GM19455 (cell line): ENCODE measurements at regions not wholly inside any gene's neighbourhood (a gene's known extent, or its start where the extent isn't known, plus 50 kb on each side); places are given as distances from the start of the nearest gene placed in this dataset.

Experiments used
- ATAC-seq: cut with Tn5 transposase; IDR thresholded peaks from one replicate; pipeline ENCODE4 v1.9.1; 2021; ENCODE audit not compliant: unreplicated experiment

DNA sequence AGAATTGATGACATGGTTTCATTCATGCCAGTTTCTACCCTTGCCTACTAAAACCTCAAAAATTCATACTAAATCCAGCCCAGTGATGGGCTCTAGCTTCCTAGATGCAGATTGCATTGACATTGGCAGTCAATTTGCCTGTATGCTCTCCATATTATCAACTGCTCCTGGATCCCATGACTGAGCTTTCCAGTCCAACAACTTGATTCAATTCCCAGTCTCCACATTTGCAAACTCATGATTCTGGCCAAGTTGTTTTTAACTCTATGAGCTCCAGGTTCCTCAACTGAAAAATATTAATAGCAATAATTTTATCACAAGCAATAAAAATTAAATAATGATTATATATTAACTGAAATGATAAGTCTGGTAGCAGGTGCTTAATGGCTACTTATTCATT lies 51.0 kb upstream of the DSC1 start:
- ATAC-seq, result no peak

DNA sequence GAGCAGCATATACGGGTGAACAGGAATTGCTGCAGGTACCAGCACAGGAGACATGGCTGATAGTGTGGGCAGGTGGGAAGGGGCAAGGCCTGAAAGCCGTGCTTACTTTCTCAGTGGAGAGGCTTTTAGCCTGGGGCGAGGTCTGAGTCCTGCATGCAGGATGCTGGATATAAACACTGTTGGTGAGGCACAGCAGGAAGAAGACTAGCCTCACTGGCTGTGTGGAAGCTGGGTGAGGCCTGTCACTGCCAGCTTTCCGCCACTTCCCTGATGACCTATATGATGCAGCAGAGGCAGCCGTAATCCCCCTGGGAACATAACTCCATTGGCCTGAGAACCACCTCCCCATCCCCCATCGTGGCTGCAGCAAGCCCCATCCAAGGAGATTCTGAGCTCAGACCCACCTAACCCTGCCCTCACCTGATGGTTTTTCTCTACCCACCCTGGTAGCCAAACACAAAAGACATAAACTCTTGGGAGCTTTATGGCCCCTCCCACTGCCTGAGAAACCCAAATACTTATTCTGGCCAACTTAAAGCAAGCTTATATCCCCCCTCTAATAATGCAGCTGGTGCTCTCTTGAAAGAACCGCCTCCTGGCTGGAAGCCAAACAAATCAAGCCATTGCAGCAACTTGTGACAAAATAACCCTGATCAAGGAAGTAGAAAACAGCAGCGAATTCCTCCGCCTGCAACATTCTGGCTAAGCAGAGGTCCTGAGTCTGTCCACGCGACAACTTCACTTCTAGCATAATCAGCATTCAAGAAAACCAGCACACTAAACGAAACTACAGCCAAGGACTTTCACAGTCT lies 54.6 kb upstream of the DSC1 start:
- no peak for ATAC-seq

DNA sequence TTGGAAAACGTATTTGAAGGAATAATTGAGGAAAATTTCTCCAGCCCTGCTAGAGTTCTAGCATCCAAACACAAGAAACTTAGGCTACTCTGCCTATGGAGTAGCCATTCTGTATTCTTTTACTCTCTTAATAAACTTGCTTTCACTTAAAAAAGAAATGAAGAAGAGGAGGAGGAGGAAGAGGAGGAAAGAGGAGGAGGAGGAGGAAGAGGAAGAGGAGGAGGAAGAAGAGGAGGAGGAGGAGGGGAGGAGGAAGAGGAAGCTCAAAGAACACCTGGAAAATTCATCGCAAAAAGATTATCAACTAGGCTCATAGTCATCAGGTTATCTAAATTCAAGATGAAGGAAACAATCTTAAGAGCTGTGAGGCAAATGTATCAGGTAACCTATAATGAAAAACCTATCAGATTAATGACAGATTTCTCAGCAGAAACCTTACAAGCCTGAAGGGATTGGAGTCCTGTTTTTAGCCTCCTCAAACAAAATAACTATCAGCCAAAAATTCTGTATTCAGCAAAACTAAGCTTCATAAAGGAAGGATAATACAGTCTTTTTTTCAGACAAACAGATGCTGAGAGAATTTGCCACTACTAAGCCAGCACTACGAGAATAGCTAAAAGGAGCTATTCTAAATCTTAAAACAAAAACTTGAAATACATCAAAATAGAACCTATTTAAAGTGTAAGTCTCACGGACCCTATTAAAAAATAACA lies 56.2 kb upstream of the DSC1 start:
- ATAC-seq, result no peak

DNA sequence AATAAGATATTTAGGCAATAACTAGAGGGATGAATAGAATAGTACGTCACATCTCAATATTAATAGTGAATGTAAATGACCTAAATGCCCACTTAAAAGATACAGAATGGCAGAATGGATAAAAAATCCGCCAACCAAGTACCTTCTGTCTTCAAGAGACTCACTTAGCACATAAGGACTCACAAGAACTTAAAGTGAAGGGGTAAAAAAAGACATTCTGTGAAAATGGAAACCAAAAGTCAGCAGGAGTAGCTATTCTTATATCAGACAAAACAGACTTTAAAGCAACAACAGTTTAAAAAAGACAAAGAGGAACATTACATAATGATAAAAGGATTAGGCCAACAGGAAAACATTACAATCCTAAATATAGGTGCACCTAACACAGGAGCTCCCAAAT lies 56.7 kb upstream of the DSC1 start:
- ATAC-seq, result no peak

DNA sequence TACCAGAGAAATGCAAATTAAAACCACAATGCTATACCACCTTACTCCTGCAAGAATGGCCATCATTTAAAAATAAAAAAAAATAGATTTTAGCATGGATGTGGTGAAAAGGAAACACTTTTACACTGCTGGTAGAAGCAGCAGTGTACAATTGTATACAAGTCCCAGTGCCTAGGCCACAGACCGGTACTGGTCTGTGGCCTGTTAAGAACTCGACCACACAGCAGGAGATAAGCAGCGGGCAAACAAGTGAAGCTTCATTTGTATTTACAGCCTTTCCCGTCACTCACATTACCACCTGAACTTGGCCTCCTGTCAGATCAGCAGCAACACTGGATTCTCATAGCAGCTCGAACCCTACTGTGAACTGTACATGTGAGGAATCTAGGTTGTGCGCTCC lies 60.7 kb upstream of the DSC1 start:
- no peak for ATAC-seq

DNA sequence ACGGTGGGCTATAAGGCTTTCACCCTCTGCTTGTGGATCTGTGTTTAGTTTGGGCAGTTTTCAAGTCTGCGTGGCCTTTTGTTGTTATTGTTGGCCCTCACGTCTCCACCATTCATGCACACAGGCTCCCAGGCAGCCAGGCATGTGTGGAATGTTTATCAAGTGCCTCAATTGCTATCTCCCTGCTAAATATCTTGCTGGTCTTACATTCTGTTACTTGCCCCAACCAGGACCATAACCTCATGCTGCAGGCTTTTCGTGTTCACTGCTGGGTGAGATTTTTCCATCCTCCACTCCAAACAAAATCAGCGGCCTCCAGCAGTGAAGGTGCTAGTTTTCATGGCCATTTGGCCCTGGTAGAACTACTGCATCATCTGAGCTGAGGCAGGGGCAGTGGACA lies 63.0 kb upstream of the DSC1 start:
- no peak for ATAC-seq

DNA sequence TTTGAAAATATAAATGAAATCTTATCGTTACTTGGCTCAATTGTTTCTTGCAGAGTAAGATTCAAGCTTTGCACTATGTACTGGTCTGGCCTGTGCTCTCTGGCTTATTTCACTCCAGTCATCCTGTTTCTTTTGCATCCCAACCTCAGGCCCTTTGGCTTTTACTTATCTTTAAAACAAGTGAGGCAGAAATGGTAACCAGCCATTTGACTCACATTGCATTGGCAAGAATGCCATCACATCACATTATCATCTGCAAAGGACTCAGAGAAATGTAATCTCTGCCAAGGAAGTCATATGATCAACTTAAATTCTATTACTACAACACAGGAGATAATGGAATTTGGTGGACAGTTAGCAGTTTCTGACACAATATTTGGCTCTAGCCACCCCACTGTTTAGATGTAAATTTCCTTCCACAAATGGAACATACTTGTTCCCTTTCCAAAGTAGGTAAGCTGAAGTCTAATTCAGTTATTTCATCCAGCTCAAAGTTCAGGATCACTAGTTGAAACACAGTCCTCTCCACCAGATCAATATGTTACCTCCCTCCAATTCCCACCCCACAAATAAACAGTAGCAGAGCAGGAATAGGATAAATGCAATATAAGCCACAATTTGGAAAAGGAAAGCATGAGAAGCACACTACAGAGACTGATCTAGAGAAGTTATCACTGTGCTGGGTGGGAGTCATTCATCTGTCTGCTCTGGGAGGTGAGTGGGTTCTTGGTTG lies 65.0 kb upstream of the DSC1 start:
- no peak for ATAC-seq

DNA sequence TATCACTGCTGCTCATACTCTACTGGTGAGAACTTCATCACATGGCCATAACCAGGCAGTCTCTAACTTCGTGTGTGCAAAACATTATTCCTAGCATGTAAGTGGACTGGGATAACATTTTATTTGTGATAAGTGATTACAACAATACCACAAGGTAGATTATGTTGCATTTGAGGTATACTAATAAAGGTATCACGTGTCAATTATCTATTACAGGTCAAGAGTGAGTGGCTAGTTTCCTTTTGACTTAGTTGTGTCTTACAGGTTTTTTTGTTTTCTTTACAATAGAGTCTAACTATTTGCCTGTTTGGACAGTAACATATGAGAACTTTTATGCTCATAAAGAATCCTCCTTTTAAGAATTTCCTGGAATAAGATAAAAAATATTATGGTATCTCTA lies 67.2 kb upstream of the DSC1 start:
- no peak for ATAC-seq

DNA sequence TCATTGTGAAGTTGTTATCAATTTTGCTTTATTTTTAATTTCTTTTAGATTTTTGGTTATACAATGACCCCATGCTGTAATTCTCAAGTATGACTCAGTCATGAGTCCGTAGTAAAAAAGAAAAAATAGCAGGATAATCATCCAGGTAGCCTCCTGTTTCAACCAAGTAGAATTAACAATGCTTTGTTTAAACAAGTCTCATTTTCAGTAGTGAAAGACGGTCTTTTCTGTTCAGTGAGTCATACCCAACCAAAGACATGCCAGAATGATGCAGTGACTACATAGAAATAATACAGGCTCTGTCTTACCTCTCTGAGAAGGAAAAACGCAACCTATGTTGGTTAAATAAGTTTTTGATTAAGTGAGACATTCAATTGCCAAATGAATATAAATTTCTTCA lies 67.8 kb upstream of the DSC1 start:
- ATAC-seq, result peak; percentile 58

DNA sequence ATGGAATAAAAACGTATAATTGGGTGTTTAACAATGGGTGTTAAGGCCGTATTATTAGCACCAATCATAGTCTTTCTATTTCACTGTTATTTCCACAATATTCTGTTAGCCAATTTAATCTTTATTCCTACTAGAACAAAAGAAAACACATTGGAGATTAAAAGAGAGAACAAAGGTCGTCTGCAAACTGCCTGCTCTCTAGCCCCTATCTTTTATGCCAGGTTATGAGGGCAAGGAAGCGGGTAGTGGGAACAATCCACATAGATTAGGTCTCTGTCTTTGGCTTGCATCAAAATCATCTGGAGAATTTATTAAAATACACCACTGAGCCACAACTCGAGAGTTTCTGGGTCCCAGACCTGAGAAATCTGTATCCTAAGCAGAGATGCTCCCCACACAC lies 69.4 kb upstream of the DSC1 start:
- no peak for ATAC-seq

DNA sequence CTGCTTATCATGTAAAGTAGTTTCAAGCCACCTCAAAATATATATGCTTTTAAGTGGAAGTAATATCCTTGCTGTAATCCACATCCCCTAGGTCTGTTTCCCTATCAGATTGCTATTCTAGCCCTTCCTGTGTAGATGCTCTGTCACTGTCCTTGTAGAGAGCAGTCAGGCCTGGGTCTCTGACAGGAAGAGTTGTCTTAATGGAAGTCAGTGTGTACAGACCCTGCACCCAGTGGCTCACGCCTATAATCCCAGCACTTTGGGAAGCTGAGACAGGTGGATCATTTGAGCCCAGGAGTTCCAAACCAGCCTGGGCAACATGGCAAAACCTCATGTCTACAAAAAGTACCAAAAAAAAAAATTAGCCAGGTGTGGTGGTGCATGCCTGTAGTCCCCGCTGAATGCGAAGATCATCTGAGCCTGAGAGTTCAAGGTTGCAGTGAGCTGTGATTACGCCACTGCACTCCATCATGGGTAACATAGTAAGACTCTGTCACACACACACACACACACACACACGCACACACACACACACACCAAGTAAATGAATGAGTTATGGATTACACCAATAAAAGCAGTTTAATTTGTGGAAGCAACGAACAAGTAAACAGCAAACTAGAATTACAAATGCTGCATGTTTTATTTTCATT lies 70.2 kb upstream of the DSC1 start:
- ATAC-seq, result no peak

DNA sequence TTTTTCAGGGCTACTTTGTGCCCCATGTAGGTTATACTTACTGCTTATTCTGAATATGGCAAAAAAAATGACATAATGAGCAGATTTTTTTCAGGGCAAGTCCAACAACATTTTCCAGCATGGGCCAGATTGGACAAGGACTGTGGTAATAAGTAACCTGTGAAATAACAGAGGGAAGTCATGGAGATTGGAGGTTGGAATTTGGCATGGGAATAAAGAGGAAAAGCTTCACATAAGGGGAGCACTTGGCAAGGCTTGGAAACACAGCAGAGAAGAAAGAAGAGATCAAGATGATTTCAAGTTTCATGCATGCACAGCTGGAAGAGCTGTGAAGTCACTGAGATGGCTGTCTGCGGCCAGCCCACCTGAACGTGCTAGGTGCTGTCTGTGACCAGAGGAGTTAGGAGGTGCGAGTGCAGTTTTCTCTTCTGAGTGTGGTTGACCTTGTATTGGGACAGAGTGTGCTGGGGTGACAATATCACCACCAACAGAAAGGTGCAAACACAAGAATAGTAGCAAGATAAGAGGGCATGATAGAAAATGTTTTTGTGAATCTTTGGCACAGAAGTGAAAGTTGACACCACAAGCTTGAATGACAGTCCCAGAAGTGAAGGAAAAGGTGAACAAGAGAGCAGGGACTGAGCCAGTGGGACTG lies 71.1 kb upstream of the DSC1 start:
- ATAC-seq, result no peak

DNA sequence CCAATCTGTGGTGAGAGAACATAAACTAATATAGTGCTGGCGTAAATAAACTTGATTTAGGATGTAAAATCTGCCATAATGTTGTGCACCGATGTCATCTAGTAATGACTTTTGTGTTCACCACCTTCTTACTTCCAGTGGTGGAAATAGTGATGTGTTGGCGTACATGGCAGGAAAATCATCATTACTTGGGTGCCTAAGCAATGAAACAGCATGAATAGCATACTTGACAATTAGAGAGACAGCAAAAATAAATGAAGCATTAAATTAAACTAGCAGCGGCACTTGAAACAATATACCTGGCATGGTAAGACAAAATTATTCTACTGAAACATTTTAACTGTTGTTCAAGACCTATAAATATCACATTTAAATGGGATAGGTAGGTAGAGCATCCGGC lies 73.2 kb upstream of the DSC1 start:
- no peak for ATAC-seq

DNA sequence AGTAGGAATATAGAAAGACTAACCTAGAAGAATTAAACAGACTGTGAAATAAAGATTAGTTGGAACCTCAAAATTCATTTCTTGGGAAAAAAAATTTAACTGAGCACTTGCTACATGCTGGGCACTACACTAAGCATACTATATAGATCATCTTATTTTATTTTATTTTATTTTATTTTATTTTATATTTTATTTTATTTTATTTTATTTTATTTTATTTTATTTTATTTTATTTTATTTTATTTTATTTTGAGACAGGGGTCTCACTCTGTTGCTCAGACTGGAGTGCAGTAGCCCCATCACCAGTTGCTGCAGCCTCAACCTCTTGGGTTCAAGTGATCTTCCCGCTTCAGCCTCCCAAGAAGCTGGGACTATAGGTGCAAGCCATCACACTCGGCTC lies 74.5 kb upstream of the DSC1 start:
- ATAC-seq, result no peak

DNA sequence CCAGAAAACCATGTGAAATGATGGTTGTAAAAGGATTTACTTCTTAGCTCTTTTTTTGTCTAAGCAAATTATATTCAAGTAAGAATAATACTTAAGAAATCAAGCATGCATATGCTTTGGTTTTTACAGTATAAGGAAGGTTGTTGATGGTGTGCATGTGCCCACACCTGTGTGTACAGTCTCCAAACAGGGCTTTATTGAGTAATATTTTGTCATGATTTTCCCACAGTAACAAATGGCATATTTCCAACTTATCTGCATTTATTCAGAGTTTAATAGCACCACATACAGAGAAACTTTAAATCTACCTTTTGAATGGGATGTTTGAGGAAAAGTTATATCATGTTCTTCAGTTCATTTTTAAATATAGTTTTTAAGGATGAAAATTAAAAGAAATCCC lies 76.5 kb upstream of the DSG1 start:
- ATAC-seq, result no peak

DNA sequence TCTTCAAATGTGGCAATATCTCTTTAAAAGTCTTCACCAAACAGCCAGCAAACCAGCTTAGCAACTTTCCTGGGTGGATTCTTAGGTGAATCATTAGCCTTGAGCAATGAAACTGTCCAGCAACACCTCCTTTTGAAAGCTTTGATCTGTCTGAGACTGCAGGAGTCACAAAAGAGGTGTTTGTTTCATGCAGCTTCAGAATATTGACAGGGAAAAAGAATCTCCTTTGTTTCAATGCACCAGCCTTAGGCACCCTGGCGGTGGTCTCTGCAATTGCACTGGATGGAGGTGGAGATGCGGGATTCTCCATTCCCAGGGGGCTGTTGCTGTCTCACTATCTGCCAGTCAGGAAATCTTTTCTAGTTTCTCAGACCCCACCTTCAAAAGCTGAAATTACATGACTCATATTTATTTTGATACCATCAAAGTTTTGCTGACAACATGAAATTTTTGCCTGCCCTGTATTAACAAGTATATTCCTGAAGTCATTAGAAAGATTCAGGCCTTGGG lies 76.0 kb upstream of the DSG1 start:
- no peak for ATAC-seq

DNA sequence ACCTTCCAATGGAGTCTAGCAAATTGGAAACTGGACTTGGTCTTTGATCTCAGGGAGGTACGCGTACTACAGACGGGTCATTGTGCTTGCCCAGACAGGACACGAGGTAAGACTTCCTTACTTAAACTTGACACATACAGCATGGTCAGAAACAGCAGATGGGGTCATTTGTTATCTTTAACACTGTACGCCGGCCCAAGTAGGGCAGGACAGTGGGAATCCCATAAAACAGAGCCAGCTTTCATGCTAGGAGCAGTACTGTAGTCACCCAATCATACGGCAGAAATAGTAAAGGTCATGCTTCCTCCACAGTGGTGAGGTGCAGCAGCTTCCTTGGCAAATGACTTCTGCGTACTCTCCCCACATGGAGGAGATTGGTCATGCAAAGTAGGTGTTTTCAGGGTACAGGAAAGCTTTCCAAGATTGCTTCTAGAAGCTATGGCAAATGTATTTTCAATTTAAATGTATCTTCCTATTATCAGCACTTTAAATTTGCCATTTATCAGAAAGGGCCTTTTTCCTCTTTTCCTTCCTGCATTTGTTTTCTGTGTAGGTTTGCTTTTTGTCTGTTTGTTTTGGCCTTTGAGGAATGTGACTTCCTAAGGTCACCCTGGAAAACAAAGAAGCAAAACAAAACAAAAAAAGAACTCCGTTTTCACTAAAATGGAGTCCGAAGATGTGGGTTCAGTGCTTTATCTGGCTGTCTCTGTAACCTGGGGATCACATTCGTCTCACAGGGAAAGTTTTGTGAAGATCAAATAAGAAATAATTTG lies 74.0 kb upstream of the DSG1 start:
- ATAC-seq, result no peak

DNA sequence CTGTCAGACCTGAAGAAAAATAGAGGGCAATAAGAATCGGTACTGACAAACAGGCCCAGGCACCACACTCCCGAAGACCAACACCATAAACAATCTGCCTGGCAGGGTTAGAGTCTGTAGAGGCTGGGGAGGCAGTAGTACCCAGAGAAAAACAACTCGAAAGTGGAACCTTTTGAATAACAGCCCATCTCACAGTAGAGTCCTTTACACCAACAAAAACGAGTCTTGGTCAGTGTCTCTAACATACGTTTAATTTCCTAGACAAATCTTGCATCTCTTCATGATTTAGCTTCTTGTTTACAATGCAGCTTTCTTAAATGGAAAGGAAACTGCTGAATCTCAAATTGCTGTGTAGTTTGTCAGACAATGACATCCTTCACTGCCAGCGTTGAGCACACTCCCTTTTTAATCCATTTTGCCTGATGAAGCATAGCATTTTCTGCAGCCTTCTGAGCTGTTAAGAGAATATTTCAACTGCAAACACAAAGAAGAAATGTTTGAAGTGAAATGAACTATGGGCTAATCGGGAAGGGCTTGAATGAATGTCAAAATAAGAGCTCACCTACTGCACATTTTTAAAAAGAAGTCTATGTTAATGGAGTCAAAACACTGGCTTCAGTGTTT lies 73.1 kb upstream of the DSG1 start:
- ATAC-seq, result no peak

DNA sequence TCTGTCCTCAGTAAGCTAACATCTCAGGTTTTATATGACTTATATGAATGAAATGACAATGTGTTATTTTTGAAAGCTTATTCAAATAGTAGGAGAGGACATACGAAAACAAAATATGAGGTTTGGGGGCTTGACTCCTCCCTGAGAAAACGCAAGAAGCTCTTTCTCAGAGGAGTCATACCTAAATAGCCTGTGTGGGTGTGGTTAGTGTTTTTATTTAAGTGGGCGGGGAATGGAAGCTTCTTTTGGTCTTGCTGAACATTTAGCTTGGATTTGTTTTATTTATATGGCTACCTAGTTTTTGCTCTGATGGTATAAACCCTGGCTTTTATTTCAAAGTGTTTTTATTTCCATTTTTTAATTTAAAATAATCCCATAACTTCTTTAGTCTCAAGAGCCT lies 72.1 kb upstream of the DSG1 start:
- ATAC-seq, result no peak

DNA sequence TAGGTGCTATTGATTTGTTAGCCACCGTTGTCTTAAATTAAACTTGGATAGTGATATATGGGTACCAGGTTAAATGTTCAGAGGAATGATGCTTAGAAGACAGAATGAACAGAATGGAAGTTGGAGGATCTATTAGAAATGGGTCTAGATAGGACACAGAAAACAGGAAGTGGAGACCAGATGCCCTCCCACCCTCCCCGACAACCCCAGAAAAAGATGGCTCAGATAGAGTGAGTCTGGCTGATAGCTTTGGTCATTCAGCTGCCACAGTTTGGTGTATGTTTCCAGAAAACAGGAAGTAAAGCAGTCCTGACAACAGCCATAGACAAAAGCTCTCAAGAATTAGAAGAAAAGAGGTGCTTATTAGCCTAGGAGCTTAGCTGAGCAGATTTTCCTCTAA lies 71.5 kb upstream of the DSG1 start:
- no peak for ATAC-seq
